ENCODE measurements at regions not wholly inside any gene's neighbourhood (a gene's known extent, or its start where the extent isn't known, plus 50 kb on each side); places are given as distances from the start of the nearest gene placed in this dataset.

DNA sequence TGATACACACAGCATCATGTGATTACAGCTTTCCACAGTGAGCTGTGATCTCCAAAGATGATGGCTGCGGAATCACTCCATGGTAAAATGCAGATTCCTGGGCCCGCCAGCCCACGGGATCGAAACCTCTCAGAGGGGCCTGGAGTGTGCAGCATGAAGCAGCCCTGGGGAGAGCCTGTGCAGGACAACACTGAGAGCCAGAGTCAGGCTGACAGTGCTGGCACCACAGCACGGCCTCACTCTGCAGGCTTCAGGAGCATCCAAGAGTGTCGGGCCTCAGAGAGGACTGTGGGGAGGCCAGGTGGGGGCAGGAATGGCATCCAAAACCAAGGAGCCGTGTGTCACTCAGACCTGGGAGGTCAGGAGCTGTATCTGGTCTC is 533.4 kb downstream of the TCERG1L start:
- no peak for DNase-seq

DNA sequence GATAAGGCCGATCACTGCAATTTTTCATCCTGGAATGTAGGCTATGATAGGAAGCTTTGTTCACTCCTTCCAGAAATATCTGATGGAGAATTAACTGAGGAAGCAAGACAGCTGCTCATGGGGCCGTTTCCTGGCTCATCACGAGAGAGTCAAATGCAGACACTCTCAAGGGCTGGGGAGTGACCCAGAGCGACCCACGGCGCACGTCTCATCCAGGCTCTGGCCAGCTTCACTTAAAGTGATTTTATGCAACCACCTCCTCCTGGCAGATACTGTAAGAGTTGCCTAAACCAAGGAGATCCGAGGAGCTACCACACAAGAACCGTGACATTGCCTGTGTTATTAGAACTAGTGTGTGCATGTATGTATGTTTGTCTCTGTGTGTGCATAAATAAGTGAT is 530.8 kb downstream of the TCERG1L start:
- DNase-seq, result no peak

DNA sequence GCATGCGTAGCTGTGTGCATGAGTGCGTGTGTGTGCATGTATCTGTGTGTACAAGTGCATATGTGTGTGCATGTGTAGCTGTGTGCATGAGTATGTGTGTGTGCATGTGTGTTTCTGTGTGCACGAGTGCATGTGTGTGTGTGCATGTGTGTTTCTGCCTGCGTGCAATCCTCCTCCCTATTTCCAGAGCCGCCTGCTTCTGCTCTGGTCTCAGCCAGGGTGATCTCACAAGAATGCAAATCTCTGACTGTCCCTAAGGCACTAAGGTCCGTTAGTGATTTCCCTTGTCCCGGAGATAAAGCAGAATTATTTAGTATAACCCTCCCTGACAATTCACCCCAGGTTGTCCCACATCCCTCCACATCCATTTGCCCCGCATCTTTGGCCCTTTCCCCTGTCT is 530.3 kb downstream of the TCERG1L start:
- DNase-seq, result no peak

DNA sequence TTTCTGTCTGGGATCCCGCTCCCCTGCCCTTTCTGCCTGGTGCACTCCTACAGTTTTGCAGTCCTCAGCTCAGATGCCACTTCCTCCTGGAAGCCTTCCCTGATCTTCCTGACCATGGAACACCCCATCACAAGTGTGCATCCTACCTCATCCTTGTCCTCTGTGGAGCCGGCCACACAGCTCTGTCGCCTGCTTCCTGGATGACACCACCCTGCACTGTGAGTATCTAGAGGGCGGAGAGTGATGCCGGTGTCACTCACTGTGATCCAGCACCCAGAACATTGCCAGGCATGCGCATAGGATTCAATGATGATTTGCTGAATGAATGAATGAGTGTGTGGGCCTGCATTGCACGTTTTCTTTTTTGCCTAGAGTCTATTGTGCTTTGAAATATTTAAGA is 529.9 kb downstream of the TCERG1L start:
- no peak for DNase-seq

DNA sequence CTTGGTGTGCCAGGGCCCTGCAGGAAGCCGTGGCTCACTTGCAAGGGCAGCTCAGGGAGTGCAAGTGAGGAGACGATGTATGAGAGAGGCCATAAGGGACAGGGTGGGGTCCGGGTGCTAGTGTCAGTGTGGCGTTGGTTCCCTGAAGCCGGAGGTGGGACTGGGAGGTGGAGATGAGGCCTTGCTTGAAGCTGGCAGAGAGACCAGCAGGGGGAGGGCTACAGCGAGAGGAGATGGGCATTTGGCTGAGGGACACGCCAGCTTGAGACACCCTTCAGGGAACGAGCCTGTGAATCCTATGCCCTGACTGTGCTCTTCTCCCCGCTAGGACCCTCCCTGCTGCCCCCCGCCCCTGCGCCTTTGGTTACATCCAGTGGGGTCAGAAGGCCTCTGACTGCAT is 529.1 kb downstream of the TCERG1L start:
- peak; percentile 10 for DNase-seq

DNA sequence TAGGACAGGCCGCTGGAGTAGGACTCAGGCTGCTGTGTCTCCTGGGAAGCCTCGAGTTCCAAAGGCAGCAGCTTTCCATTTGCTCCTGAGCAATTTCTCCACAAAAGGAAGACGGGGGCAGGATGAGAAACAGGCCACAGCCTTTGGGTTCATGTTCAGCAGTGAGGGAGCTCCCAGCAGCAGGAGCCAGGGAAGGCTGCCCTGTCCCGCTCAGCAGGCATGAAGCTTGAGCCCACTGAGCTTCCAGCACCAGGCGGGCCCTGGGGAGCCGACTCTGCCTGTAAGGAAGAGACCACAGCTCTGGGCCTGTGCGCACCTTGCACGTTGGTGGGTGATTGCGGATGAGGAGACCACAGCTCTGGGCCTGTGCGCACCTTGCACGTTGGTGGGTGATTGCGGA is 527.2 kb downstream of the TCERG1L start:
- no peak for DNase-seq

DNA sequence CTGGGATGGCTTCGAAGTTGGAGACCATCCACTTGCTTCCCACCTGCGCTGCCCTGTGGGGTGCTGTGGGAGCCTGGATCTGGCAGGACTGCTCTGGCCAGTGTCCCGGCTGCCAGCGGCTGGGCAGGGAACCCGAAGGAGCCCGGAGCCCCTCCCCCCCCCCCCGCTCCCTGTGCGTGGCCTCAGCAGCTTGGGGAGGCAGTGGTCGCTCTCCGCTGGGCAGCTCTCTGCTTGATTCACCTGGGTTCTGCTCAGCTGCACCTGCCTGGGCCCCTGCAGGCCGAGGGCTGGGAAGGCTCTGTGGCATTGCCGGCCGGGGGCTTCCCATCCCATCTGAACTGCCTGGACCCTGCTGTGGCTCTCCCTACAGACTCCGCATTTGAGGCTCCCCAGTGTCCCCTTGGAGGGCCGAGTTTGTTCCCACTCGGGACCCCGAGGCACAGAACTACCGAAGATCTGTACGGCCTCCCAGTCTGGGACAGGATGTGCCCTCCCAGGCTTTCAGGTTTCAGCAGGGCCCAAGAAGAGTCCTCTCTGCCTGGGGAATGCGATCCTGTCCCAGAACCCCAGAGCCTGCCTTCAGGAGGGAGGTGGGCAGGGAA is 525.1 kb downstream of the TCERG1L start:
- DNase-seq, result no peak

DNA sequence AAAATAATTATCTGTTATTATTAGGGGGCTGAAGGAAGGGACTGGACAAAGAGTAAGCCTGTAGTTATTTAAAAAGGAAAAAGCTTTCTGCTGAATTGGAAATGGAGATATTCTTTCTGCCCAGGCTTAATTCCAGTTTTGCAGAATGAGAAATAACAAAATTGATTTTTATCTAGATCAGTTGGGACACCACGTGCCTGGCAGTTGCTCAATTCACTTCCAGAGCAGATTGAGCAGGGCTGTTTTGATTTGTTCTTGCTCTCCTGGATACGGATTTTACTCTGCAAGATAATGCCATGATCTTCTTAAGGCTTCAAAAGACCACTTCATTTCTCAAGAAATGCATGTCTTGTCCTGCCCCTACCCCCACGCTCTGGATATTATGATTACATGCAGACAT is 524.3 kb downstream of the TCERG1L start:
- DNase-seq, result no peak

DNA sequence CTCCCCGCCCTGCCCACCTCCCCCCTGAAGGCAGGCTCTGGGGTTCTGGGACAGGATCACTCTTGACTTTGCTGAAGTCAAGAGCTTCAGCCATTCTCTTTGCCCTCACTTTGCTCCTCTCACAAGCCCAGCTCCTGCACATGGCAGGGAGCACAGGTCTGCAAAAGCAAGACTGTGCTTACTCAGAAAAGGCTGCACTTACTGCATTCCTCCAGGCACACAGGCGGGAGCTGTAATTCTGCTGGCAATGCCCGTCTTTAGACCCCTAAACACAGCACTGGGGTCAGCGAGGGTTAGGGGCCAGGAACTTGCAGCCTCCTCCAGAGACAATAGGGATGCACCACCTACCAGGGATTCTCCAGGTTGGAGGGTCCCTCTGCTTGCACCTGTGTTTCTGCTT is 523.7 kb downstream of the TCERG1L start:
- DNase-seq, result no peak

DNA sequence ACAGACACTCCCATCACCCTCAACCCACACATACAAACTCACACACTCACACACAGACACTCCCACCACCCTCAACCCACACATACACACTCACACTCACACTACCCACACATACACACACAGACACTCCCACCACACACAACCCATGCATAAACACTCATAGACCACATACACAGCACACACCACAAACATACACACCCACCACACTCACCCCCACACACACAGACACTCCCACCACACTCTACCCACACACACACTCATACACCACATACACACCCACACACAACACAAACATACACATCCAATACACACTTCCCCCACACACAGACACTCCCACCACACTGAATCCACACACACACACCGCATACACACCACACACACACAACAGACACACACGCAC is 521.2 kb downstream of the TCERG1L start:
- no peak for DNase-seq

DNA sequence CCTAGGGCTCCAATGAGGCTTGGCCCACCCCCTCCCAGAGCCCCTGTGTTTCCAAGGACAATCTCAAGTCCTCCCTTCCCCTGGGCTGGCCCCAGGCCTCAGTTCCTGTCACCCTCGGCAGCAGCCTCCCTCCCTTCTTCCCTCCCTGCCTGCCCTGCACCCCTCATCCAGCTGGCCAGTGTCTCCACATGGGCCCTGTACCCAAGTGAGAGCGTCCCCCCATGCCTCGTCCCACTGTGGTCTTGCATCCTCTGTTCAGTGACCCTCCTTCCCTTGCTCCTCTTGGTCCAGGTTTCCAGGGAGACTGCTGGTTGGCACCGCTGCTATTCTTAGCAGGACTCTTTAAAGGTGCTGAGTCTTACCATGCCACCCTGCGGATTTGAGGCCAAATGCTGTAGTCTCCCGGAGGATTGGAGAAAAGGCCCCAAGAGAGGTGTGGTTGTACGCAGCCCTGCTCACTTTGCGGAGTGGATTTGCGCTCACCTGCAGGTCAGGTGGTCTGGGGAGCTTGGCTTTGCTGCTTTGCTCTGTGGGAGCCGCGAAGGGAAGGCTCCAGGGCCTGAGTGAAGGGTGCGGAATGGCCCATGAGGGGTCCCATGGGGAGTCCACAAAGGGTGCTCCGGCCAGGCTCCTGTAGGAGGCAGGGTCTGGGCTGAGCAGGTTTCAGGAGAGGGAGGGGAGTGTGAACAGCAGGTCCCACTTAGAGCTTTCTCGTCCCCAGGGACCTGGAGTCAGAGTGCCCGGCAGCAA is 519.2 kb downstream of the TCERG1L start:
- peak; percentile 35 for DNase-seq

DNA sequence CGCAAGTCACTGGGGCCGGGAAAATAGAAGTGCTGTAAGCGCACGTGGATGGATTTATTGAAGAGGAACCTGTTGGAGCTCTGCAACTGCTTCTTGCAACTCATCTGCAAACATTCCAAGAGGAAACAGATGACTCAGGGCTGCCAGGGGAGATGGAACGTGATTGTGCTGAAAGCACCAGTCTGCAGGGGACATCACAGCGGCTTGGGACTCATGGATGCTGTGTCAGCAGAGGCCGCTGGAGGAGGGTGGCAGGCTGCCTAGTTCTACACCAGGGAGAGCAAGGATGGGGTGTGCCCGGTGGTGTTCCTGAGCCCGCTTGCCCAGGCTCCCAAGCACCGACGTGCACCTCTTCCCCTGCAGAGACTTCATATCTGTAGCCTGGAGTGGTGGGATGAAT is 515.7 kb downstream of the TCERG1L start:
- DNase-seq, result no peak

DNA sequence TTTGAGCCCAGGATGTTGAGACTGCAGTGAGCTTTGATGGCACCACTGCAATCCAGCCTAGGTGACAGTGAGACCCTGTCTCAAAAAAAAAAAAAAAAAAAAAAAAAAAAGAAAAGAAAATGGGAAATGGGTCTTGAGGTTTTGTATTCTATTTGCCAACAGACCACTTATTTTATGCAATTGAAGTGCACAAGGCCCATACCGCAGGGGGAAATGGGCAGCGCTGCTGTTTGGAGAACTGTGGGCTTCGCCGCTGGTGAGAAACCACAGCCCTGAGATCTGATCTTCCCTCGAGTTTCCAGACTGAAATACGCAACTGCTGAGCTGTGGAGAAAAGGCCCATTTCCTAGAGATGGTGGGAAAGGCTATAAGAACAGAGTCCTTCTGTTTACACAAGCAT is 512.0 kb downstream of the TCERG1L start:
- DNase-seq, result no peak

DNA sequence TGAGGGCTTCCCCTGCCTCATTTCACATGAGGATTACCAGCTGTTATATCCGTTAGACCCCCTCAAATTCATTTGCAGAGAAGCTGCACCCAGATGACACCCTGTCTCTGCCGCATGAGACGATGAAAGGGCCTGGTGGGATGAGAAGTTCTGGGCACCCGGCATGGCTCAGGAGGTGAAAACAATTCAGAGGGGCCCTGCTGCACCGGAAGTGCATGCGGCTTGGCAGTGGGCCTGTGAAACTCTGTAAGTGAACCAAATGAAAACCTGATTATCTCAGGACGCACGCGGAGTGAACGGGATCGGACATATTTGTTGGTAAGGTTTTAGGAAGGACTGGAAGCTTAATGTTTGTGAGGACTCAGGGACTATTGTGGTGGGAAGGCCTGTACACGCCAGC is 511.2 kb downstream of the TCERG1L start:
- DNase-seq, result no peak

DNA sequence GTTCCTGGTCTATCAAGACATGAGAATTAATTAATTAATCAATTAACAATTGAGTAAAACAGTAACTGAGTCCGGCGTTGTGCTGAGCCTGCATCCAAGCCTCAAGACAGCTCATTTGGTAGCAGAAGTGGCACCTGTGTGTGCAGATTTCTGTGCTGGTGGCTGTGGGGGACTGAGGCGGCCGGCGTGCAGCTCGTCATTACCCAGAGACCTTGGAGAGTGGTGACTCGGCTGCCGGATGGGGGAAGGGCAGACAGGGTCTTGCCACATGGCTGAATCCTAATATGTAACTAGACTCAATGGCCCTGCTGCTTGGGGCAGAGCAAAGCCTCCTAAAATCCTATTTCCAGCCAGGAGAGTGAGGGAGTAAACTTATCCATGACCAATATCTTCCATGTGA is 510.2 kb downstream of the TCERG1L start:
- no peak for DNase-seq

DNA sequence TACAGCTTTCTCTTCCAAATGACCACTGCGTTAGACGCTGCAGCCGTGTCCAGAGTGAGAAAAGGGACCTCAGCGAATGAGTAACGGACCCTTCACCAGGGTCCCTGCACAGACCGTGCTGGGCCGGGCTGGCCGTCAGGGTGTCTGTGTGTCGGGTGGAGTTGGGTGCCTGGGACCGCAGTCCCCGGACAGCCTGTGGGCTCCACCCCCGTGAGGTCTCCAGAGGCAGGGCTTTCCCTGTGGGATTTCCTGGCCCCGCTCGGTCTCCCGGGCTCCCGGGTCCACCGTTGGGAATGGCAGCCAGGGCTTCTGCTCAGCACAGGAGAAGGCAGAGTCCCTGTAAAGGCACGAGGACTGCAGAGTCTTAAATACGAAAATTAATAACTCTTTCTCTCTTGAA is 509.7 kb downstream of the TCERG1L start:
- DNase-seq, result no peak

DNA sequence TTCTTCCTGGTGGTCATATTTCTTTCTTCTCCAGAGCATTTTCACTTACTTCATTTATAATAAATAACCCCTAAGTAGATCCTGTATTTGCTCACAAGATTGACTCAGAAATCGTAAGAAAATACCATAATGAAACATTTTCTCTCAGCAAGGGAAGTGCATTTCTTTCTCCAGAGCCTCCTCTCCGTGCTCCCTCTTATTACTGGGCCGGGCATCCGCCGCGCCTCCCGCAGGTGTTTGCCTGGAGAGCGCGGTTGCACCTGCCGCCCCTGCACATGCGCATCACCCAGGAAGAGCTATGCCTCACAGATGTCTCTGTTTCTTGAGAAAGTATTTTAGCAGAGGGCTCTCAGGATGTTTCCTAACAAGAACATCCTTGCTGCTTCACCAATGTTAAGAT is 509.2 kb downstream of the TCERG1L start:
- DNase-seq, result no peak

DNA sequence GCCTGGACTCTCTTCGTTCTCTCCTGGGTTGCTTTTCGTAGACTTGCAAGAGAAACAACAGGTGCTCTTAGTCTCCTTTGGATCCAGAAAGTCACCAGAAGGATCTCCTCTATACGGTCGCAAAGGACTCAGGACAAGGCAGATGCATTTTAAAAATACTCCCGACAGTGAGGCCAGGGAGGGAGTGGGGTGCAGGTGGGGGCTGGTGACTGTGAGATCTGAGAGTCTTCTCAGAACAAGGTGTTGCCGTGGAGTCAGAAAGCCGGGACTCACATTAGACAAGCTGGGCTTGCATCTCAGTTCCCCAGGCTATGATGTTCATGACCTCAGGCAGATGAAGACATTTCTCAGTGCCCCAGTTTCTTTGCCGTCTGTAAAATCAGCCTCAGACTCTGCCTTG is 507.2 kb downstream of the TCERG1L start:
- DNase-seq, result no peak

DNA sequence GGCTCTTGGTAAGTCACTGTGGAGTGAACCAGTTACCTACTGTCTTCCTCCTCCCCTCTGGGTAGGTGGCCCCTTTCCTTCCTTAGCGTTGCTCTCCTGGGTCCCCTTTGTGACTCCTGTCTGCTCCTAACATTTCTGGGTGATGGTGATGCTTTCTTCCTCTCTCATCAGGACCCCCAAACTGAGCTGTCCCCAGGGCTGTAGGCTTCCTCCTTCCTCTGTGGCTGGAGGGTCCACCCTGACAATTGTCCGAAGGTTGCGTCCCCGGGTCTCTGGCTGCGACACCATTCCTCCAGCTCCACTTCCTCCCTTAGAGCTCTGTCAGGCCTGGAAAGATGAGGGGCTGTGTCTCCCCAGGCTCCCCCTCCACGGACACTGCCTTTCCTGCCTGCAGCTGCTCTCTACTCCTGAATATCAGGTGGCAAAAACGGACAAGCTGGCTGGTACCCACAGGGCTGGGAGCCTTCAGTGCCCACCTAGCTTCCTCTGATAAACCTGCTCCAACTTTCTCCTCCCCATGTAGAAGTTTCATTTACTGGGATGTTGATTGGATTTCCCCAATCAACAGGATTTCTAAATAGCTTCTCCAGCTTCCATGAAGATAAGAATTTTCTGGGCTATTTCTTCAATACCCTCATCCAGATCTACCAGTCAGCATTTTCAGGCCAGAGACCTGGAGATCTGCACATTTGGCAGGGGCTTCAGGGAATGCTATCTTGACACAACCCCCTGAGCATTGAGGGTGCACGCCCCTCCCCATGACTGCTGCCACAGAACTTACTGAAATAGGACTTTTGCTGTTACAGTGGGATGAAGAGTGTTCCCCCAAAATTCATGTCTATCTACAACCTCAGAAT is 506.5 kb downstream of the TCERG1L start:
- no peak for DNase-seq

DNA sequence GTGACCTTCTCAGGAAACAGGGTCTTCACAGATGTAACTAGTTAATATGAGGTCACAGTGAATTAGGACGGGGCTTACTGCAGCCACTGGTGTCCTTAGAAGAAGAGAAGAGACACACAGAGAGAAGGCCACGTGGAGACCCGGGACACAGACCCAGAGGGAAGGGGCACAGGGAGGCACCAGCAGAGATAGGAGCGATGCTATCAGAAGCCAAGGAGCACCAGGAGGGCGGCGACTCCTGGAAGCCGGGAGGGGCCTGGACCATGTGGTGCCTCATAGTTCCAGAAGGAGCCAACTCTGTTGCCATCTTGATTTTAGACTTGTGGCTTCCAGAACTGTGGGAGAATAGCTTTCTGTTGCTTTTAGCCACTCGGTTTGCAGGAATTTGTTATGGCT is 505.9 kb downstream of the TCERG1L start:
- no peak for DNase-seq

DNA sequence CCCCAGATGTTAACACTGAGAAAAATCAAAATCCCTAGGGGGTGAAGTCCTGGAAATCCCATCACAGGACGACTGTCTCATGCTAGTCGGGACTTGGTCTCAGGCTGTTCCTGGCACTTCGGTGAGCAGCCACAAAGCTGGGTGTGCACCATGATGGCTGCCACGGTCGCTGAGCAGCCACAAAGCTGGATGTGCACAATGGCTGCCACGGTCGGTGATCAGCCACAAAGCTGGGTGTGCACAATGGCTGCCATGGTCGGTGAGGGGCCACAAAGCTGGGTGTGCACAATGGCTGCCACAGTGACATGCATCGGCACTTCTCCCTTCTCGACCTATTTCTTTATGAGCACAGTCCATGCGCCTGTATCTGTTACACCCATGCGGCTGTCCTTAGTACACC is 505.1 kb downstream of the TCERG1L start:
- no peak for DNase-seq

DNA sequence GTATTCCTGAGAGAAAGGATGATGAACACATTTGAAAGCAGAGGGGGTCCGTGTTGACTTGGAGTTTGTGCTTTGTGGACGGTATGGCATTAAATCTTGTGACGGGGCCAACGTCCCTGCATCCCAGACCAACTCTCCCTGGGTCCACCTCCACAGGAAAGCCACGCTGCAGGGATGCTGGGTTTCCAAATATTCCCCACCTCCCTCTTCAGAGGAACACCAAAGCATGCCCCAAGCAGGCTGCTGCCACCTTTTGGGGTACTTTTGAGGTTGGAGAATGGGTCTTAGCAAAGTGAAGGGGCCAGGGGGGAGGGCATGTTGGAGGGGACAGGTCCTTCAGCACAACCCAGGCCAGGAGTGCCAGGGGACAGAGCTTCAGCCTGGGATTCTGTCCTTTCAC is 504.4 kb downstream of the TCERG1L start:
- DNase-seq, result no peak

DNA sequence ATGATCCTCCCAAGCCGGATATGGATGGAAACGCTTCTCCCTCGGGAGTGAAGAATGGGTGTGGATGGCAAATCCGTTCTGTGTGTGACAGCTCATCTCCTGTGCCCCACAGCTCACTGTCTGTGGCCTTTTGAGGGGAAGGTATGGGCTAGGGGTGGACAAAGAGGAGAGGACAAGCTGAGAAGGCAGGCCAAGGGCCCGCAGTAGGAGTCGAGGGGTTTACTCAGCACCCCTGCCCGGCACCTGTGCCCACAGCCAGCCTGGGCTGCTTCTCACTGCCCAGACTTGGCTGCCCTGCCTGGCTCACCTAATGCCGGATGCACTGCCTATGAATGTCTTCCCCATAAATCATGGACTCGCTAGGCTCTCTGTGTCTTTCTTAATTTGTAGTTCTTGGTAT is 503.8 kb downstream of the TCERG1L start:
- DNase-seq, result peak; percentile 32

DNA sequence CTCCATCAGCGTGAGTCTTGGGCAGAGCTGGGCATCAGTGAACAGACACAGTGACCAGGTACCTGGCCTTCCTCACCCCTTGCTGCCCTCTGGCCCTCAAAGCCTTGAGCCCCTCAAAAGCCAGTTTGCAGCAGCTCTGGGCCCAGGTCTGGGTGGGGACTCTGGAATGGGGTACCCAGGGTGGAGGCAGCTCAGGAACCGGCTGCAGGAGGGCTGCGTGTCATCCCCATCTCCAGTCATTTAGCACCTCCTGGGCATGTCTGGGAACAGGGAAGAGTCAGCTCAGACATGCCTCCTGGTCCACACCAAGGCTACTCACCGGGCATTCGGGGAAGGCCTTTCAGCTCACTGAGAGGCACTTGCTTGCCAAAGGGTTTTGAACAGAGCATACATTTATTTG is 503.3 kb downstream of the TCERG1L start:
- DNase-seq, result no peak
